ENCODE measurements at regions not wholly inside any gene's neighbourhood (a gene's known extent, or its start where the extent isn't known, plus 50 kb on each side); places are given as distances from the start of the nearest gene placed in this dataset.

GRCh38 chr2:118423776-118424175, 335.5 kb downstream of the INSIG2 start:
- TF ChIP-seq, protein P1, sequence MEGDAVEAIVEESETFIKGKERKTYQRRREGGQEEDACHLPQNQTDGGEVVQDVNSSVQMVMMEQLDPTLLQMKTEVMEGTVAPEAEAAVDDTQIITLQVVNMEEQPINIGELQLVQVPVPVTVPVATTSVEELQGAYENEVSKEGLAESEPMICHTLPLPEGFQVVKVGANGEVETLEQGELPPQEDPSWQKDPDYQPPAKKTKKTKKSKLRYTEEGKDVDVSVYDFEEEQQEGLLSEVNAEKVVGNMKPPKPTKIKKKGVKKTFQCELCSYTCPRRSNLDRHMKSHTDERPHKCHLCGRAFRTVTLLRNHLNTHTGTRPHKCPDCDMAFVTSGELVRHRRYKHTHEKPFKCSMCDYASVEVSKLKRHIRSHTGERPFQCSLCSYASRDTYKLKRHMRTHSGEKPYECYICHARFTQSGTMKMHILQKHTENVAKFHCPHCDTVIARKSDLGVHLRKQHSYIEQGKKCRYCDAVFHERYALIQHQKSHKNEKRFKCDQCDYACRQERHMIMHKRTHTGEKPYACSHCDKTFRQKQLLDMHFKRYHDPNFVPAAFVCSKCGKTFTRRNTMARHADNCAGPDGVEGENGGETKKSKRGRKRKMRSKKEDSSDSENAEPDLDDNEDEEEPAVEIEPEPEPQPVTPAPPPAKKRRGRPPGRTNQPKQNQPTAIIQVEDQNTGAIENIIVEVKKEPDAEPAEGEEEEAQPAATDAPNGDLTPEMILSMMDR (IDR thresholded peaks at IDR 0.05; ENCODE audit: insufficient read depth, low read depth, low read length) = no peak
- no peak for TF ChIP-seq EZH2 (IDR thresholded peaks at IDR 0.05; ENCODE audit: insufficient read depth, low read length)
